IgD-negative memory B cell (primary cell): ENCODE measurements at regions not wholly inside any gene's neighbourhood (a gene's known extent, or its start where the extent isn't known, plus 50 kb on each side); places are given as distances from the start of the nearest gene placed in this dataset.

Source experiments
- H3K27ac Mint-ChIP-seq, 3 donors: one replicate each; pipeline ENCODE4 v1.8.0; 2020 to 2022; ENCODE audit warnings: mild to moderate bottlenecking in 3 of 3, mixed read lengths in 3 of 3, moderate library complexity in 1 of 3
- H3K27me3 Mint-ChIP-seq: one replicate; pipeline ENCODE4 v1.8.0; 2021; ENCODE audit warnings: mixed read lengths
- H3K36me3 Mint-ChIP-seq: one replicate; pipeline ENCODE4 v1.8.0; 2020; ENCODE audit warnings: mild to moderate bottlenecking, mixed read lengths
- H3K4me1 Mint-ChIP-seq, 3 donors: one replicate each; pipeline ENCODE4 v1.8.0; 2020 to 2022; ENCODE audit warnings: mixed read lengths in 3 of 3, mild to moderate bottlenecking in 1 of 3
- H3K4me3 Mint-ChIP-seq, 4 donors: one replicate each; pipeline ENCODE4 v1.8.0; 2020 to 2022; ENCODE audit warnings: mild to moderate bottlenecking in 4 of 4, mixed read lengths in 4 of 4, moderate library complexity in 3 of 4
- H3K9me3 Mint-ChIP-seq, 3 donors: one replicate each; pipeline ENCODE4 v1.8.0; 2020 to 2021; ENCODE audit warnings: mixed read lengths in 3 of 3, mild to moderate bottlenecking in 1 of 3

GRCh38 chr16:59405802-59406201 lies 671.7 kb upstream of the GOT2 start:
- no peak overlapping the region for H3K4me3 Mint-ChIP-seq
- H3K4me1 Mint-ChIP-seq, result no peaks in the 10 kb centered on the region
- peaks cover 2 to 4% (median 3%) of the 10 kb centered on the region in 3 donors for H3K9me3 Mint-ChIP-seq
- no peaks in the 10 kb centered on the region for H3K27me3 Mint-ChIP-seq
- H3K27ac Mint-ChIP-seq, result no peak overlapping the region
- no peaks in the 10 kb centered on the region for H3K36me3 Mint-ChIP-seq

- Mint-ChIP-seq H3K4me1 (no peaks in the 10 kb centered on the region), H3K4me3 (no peak overlapping the region), H3K9me3 (peaks cover 2 to 4% (median 3%) of the 10 kb centered on the region in 3 donors), H3K36me3 (no peaks in the 10 kb centered on the region), H3K27ac (no peak overlapping the region), H3K27me3 (no peaks in the 10 kb centered on the region)
Observed at GRCh38 chr16:59404509-59404908, 670.4 kb upstream of the GOT2 start.

DNA sequence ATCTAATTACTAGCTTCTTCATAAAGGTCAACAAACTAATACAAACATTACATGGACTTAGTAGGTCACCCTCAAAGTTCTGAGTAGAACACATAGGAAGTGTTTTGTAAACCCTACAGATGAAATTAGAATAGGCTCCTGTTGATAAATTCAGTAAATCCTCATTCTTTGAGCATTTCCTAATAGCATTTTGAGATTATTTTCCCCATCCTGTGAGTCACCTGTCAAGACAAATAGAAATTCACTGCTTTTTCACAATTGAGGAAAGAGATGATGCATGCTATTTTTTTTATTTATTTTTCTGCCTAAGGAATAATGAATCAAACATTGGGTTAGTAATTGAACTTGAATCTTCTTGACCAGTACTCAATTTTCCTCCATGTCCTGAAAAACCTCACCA lies 666.7 kb upstream of the GOT2 start:
- Mint-ChIP-seq H3K27ac (no peak overlapping the region), H3K27me3 (no peaks in the 10 kb centered on the region), H3K9me3 (peaks cover 2 to 6% (median 3%) of the 10 kb centered on the region in 3 donors), H3K36me3 (no peaks in the 10 kb centered on the region), H3K4me3 (no peak overlapping the region), H3K4me1 (no peaks in the 10 kb centered on the region)

DNA sequence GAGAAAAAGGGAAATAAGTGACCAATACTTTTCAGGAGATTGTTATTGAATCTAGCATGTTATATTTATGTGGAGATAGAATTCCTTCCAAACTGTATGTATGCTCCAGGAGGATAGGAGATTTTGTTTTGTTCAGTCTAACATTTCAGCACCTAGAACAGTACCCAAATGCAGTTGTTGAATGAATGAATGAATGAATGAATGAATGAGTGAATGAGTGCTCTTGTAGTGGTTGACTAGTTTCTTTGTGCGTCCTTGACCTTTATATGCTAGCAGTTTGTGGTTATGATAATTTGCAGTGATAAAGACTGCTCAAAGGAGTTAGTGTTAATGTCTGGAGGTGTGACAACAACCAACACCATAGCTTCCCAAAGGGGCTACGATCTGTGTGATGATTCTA lies 663.5 kb upstream of the GOT2 start:
- H3K36me3 Mint-ChIP-seq, result no peaks in the 10 kb centered on the region
- no peak overlapping the region for H3K4me3 Mint-ChIP-seq
- peaks cover 2 to 6% (median 3%) of the 10 kb centered on the region in 3 donors for H3K9me3 Mint-ChIP-seq
- H3K27me3 Mint-ChIP-seq, result no peaks in the 10 kb centered on the region
- H3K27ac Mint-ChIP-seq, result no peak overlapping the region
- no peaks in the 10 kb centered on the region for H3K4me1 Mint-ChIP-seq

DNA sequence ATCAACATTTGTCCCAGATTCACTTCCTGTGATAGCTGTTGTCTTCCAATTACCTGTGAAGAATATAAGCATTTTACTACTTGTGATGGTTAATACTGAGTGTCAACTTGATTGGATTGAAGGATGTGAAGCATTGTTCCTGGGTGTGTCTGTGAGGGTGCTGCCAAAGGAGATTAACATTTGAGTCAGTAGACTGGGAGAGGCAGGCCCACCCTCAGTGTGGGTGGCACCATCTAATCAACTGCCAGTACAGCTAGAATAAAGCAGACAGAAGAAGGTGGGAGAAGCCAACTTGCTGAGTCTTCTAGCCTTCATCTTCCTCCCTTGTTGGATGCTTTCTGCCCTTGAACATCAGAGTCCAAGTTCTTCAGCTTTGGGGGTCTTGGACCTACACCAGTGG lies 660.4 kb upstream of the GOT2 start:
- Mint-ChIP-seq H3K4me3 (no peak overlapping the region), H3K9me3 (peaks cover 2 to 9% (median 5%) of the 10 kb centered on the region in 3 donors), H3K4me1 (no peaks in the 10 kb centered on the region), H3K27me3 (no peaks in the 10 kb centered on the region), H3K27ac (no peak overlapping the region), H3K36me3 (no peaks in the 10 kb centered on the region)

DNA sequence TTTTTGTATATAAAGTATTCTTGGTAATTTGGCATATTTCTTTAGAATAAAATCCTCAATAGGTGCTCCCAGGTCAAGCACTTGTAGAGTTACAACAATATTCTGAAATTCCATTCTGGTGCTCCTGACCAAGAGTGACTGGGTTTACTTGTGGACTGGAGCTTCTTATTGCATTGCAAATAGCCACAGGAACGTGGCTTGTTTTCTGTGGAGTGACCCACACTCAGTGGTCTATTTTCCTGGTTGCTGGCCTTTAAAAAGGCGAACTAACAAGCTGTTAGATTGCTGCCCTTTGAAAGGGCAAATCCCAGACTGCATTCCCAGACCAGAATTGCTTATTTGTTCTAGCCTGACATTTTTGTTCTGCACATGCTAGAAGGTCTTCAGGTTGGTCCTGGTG lies 658.8 kb upstream of the GOT2 start:
- H3K9me3 Mint-ChIP-seq, result peaks cover 2 to 10% (median 7%) of the 10 kb centered on the region in 3 donors
- H3K4me1 Mint-ChIP-seq, result no peaks in the 10 kb centered on the region
- H3K36me3 Mint-ChIP-seq, result peaks cover 2% of the 10 kb centered on the region
- no peak overlapping the region for H3K4me3 Mint-ChIP-seq
- H3K27ac Mint-ChIP-seq, result no peak overlapping the region
- no peaks in the 10 kb centered on the region for H3K27me3 Mint-ChIP-seq

- H3K27me3 Mint-ChIP-seq, result no peaks in the 10 kb centered on the region
- H3K9me3 Mint-ChIP-seq, result peaks cover under 1 to 10% (median 4%) of the 10 kb centered on the region in 3 donors
- H3K27ac Mint-ChIP-seq, result no peak overlapping the region
- H3K36me3 Mint-ChIP-seq, result peaks cover 2% of the 10 kb centered on the region
- H3K4me1 Mint-ChIP-seq, result no peaks in the 10 kb centered on the region
- H3K4me3 Mint-ChIP-seq, result no peak overlapping the region
Observed at GRCh38 chr16:59391617-59392364, 657.7 kb upstream of the GOT2 start.

- Mint-ChIP-seq H3K4me1 (no peaks in the 10 kb centered on the region), H3K36me3 (peaks cover 2% of the 10 kb centered on the region), H3K9me3 (peaks cover 0 to 15% (median 4%) of the 10 kb centered on the region in 3 donors), H3K27me3 (no peaks in the 10 kb centered on the region), H3K4me3 (no peak overlapping the region), H3K27ac (no peak overlapping the region)
Observed at GRCh38 chr16:59385959-59386358, 651.8 kb upstream of the GOT2 start.

DNA sequence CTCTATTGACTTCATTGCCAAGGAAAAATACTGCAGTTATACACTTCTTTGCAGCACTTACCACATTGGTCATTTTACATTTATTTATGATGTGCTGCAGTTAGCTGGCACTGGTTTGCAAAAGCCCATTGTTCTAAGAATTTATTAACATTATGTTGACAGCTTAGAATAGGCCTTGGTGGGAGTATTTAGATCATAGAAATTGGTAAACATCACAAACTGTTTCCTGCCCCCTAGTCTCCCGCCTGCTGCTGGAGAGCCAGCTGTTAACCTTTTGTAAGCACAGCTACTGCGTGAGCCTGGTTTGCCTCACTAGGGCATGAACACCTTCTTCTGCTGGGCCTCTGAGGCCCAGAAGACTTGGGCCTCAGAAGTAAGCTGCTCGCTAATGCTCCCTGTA lies 651.4 kb upstream of the GOT2 start:
- peaks cover 0 to 12% (median 4%) of the 10 kb centered on the region in 3 donors for H3K9me3 Mint-ChIP-seq
- H3K4me1 Mint-ChIP-seq, result no peaks in the 10 kb centered on the region
- no peaks in the 10 kb centered on the region for H3K27me3 Mint-ChIP-seq
- no peak overlapping the region for H3K4me3 Mint-ChIP-seq
- no peak overlapping the region for H3K27ac Mint-ChIP-seq
- peaks cover 2% of the 10 kb centered on the region for H3K36me3 Mint-ChIP-seq

DNA sequence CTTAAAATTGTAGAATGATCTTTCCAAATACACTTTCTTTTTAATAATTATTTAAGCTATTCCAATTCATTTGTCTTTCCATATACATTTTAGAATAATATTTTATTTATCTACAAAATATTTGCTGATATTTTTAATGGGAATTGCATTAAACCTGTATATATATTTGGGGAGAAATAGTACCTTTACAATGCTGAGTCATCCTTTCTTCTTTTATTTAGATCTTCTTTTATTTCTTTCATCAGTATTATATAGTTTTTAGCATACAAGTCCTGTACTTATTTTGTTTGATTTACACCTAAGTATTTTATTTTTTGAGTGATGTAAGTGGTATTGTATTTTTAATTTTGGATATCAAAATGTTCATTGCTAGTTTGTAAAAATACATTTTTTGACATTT lies 639.5 kb upstream of the GOT2 start:
- Mint-ChIP-seq H3K27me3 (no peaks in the 10 kb centered on the region), H3K4me3 (no peak overlapping the region)

GRCh38 chr16:59370717-59371116 lies 636.6 kb upstream of the GOT2 start:
- Mint-ChIP-seq H3K36me3 (no peaks in the 10 kb centered on the region), H3K27me3 (no peaks in the 10 kb centered on the region), H3K27ac (no peak overlapping the region), H3K4me3 (no peak overlapping the region), H3K9me3 (peaks cover 2 to 13% (median 2%) of the 10 kb centered on the region in 3 donors), H3K4me1 (no peaks in the 10 kb centered on the region)

More for the DNA sequence above, 639.5 kb upstream of the GOT2 start:
- H3K9me3 Mint-ChIP-seq, result peaks cover 0 to 4% (median 2%) of the 10 kb centered on the region in 3 donors
- H3K27ac Mint-ChIP-seq, result no peak overlapping the region
- no peaks in the 10 kb centered on the region for H3K36me3 Mint-ChIP-seq
- no peaks in the 10 kb centered on the region for H3K4me1 Mint-ChIP-seq

DNA sequence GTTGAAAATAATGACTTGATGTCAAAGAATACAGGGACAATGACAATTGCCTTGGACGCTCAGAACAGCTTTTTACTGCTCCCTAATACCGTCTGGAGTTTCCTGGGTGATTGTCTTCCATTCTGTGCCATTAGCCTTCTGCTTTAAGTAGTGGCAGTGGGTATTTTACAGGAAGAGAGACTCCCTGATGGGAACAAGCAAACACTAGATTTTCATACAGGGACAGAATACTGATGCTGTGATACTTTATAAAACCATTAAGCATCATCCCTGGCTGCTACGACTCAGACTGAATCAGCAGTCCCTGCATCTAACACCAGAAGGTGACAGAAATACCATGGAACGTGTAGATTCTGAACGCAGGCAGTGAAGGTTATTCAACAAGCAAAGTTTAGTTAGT lies 635.4 kb upstream of the GOT2 start:
- H3K27me3 Mint-ChIP-seq, result no peaks in the 10 kb centered on the region
- no peaks in the 10 kb centered on the region for H3K36me3 Mint-ChIP-seq

GRCh38 chr16:59368586-59368985 lies 634.5 kb upstream of the GOT2 start:
- Mint-ChIP-seq H3K36me3 (no peaks in the 10 kb centered on the region), H3K4me3 (no peak overlapping the region), H3K9me3 (peaks cover 2 to 13% (median 2%) of the 10 kb centered on the region in 3 donors), H3K4me1 (no peaks in the 10 kb centered on the region), H3K27me3 (no peaks in the 10 kb centered on the region), H3K27ac (no peak overlapping the region)

More for the DNA sequence above, 635.4 kb upstream of the GOT2 start:
- peaks cover 2 to 13% (median 2%) of the 10 kb centered on the region in 3 donors for H3K9me3 Mint-ChIP-seq
- no peaks in the 10 kb centered on the region for H3K4me1 Mint-ChIP-seq
- no peak overlapping the region for H3K4me3 Mint-ChIP-seq
- H3K27ac Mint-ChIP-seq, result no peak overlapping the region

- Mint-ChIP-seq H3K4me1 (no peaks in the 10 kb centered on the region), H3K9me3 (peaks cover 0 to 8% (median 2%) of the 10 kb centered on the region in 3 donors), H3K27me3 (no peaks in the 10 kb centered on the region), H3K36me3 (no peaks in the 10 kb centered on the region), H3K27ac (peak overlapping the region in 1 of 3 donors; percentile 62), H3K4me3 (no peak overlapping the region)
Observed at GRCh38 chr16:59356709-59357108, 622.6 kb upstream of the GOT2 start.

DNA sequence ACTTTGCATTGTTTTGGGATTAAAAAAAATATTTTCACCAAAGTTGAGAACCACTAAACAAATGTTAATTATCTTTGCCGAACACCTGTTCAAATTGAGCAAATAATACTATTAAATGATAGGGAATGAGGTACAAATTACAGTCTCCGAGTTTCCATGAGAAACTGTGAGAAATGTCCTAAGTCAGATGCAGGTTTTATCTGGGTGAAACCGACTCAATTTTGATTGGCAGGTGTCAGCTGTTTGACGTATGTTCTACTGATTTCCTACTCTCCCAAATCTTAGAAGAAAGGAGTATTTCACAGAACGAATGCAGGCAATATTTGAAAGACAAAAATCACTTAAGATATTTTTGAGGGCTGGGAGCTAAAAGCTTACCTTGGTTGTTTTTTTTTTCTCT lies 622.0 kb upstream of the GOT2 start:
- no peak overlapping the region for H3K4me3 Mint-ChIP-seq
- H3K4me1 Mint-ChIP-seq, result no peaks in the 10 kb centered on the region
- no peaks in the 10 kb centered on the region for H3K36me3 Mint-ChIP-seq
- peaks cover 0 to 5% (median 2%) of the 10 kb centered on the region in 3 donors for H3K9me3 Mint-ChIP-seq
- H3K27me3 Mint-ChIP-seq, result no peaks in the 10 kb centered on the region
- no peak overlapping the region for H3K27ac Mint-ChIP-seq

DNA sequence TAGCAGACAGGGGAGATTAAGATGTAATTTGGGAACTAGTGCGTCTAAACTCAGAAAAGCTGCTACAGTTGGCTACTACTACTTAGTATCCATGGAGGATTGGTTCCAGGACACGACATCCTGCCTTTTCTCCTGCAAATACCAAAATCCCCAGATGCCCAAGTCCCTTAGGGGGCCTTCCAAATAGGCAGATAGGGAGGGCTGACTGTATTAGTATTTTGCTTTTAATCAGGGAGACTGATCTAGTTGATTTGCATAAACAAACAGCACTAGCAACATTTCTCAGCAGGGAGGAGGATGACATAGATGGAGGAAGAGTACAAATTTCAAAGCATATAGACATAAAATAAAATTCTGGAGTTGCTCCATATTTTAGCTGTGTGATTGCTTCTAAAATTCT lies 621.6 kb upstream of the GOT2 start:
- peaks cover 0 to 4% (median 2%) of the 10 kb centered on the region in 3 donors for H3K9me3 Mint-ChIP-seq
- H3K36me3 Mint-ChIP-seq, result no peaks in the 10 kb centered on the region
- H3K27ac Mint-ChIP-seq, result no peak overlapping the region
- no peak overlapping the region for H3K4me3 Mint-ChIP-seq
- no peaks in the 10 kb centered on the region for H3K27me3 Mint-ChIP-seq
- no peaks in the 10 kb centered on the region for H3K4me1 Mint-ChIP-seq
